ENCODE measurements at regions not wholly inside any gene's neighbourhood (a gene's known extent, or its start where the extent isn't known, plus 50 kb on each side); places are given as distances from the start of the nearest gene placed in this dataset.
"Not testable (repeated sequence)": the region's sequence is repeated elsewhere in the genome, so short reads cannot be mapped to it uniquely, and the experiment has no call there.

DNA sequence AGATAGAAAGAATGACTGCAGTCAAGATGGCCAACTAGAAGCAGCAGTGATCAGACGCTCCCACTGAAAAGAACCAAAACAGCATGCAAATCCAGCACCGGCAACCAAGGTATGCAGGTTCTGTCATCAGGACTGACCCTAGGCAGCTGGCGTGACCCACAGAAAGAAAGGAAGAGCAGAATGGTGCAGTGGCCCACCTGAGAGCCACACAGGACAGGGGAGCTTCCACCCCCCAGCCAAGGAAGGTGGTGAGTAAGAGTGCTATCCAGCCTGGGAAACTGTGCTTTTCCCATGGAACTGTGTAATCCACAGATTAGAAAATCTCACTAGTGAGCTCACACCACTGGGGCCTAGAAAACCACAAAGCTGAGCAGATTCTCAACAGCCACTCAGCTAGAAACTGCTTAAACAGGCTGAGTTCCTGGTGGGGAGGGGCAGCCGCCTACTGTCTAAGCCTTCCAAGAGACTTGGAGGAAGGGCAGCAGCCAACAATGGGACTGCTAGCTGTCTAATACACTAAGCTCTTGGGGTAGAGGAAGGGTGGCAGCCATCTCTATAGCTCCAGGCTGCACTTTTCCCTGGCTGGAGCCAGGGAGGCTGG lies 127.9 kb downstream of the EVA1A start:
- H3K36me3 ChIP-seq (ENCODE audit: insufficient read depth, low read length) = no peaks in the 10 kb centered on the region
- no peak overlapping the region for H3K4me3 ChIP-seq (ENCODE audit: low read length)
- peaks cover 4% of the 10 kb centered on the region for H3K4me1 ChIP-seq (ENCODE audit: insufficient read depth, low read length)
- H2AFZ ChIP-seq (ENCODE audit: low read depth, low read length) = no peak overlapping the region
- H3K27me3 ChIP-seq (ENCODE audit: insufficient read depth, low read length) = no peaks in the 10 kb centered on the region
- H3K9me3 ChIP-seq (ENCODE audit: low read length) = peaks cover 2% of the 10 kb centered on the region

DNA sequence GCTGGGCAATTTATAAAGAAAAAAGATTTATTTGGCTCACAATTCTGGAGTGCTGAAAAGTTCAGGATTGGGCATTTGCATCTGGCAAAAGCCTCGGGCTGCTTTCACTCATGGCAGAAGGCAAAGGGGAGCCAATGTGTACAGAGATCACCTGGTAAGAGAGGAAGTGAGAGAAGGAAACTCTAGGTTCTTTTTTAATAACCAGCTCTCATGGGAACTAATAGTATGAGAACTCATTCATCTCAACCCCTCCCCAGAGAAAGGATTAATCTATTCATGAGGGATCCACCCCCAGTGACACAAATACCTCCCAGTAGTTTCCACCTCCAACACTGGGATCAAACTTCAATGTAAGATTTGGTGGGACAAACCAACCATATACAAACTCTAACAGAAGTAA lies 129.0 kb downstream of the EVA1A start:
- peaks cover 4% of the 10 kb centered on the region for H3K4me1 ChIP-seq (ENCODE audit: insufficient read depth, low read length)
- no peak overlapping the region for H2AFZ ChIP-seq (ENCODE audit: low read depth, low read length)
- no peak overlapping the region for H3K4me3 ChIP-seq (ENCODE audit: low read length)
- no peaks in the 10 kb centered on the region for H3K27me3 ChIP-seq (ENCODE audit: insufficient read depth, low read length)
- H3K36me3 ChIP-seq (ENCODE audit: insufficient read depth, low read length) = no peaks in the 10 kb centered on the region
- peaks cover 2% of the 10 kb centered on the region for H3K9me3 ChIP-seq (ENCODE audit: low read length)

DNA sequence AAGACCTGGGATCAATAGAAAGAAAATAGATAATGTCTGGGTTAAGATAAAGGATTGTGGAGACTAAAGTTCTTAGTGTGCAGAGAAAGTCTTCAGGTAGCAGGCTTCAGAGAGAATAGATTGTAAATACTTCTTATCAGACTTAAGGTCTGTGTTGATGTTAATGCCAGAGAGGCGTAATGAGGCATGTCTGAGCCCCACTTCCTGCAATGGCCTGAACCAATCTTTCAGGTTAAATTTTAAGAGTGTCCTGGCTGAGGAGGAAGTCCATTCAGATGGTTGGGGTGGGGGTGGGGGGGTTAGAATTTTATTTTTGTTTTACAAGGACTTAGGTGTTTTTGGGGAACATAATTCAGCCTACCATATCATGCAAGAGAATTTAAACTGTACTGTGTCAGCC lies 129.5 kb downstream of the EVA1A start:
- Histone ChIP-seq H3K4me1 (ENCODE audit: insufficient read depth, low read length) (peaks cover 4% of the 10 kb centered on the region), H3K27me3 (ENCODE audit: insufficient read depth, low read length) (no peaks in the 10 kb centered on the region), H3K4me3 (ENCODE audit: low read length) (no peak overlapping the region), H2AFZ (ENCODE audit: low read depth, low read length) (no peak overlapping the region), H3K36me3 (ENCODE audit: insufficient read depth, low read length) (no peaks in the 10 kb centered on the region), H3K9me3 (ENCODE audit: low read length) (peaks cover 2% of the 10 kb centered on the region)

DNA sequence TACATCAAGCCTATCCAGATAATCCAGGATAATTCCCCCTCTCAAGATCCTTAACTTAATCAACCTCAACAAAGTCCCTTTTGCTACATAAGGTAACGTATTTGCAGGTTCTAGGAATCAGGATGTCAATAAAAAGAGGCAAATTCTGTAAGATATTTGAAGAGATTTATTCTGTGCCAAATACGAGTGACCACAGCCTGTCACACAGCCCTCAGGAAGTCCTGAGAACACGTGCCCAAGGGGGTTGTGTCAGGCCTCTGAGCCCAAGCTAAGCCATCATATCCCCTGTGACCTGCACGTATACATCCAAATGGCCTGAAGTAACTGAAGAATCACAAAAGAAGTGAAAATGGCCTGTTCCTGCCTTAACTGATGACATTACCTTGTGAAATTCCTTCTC lies 130.3 kb downstream of the EVA1A start:
- H3K27me3 ChIP-seq (ENCODE audit: insufficient read depth, low read length); H3K4me3 ChIP-seq (ENCODE audit: low read length); H2AFZ ChIP-seq (ENCODE audit: low read depth, low read length); H3K36me3 ChIP-seq (ENCODE audit: insufficient read depth, low read length); H3K4me1 ChIP-seq (ENCODE audit: insufficient read depth, low read length); H3K9me3 ChIP-seq (ENCODE audit: low read length): not testable (repeated sequence)

DNA sequence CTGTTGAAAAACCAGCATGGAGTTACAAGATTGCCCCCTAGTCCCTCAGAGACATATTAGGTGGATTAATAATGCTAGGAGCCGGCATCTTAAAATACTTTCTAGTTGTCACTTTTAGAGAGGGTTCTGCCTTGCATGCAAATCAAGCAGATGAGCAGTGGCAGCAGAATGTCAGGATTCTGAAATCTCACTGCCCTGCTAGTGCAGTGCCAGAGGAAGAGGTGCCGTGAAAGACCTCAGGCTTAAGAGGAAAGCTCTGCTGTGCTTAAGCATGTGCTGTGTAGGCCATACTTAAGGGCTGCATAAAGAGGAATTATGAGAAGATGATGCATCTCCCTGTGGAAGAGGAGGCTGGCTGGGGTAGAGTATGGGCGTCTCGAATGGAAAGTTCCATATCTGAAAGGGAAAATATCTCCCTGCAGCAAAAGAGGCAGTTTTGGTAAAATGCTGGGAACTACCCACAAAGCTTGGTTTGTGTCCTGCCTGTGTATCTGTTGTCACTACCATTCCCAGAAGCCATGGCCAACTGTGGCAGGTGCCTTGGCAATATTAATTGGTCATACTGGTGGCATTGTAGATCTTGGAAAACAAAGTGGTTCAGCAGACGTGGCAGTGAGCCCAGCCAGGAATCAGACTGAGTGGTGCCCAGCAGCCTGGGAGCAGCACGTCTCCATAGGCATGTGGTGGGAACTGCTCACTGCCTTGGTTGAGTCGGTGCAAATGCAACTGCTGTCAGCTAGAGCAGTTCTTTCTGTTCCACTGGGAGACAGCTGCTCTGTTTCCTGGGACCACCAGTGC lies 131.9 kb downstream of the EVA1A start:
- H3K9me3 ChIP-seq (ENCODE audit: low read length) = peaks cover 5% of the 10 kb centered on the region
- H3K36me3 ChIP-seq (ENCODE audit: insufficient read depth, low read length) = no peaks in the 10 kb centered on the region
- no peak overlapping the region for H2AFZ ChIP-seq (ENCODE audit: low read depth, low read length)
- no peaks in the 10 kb centered on the region for H3K27me3 ChIP-seq (ENCODE audit: insufficient read depth, low read length)
- no peak overlapping the region for H3K4me3 ChIP-seq (ENCODE audit: low read length)
- peaks cover 4% of the 10 kb centered on the region for H3K4me1 ChIP-seq (ENCODE audit: insufficient read depth, low read length)

DNA sequence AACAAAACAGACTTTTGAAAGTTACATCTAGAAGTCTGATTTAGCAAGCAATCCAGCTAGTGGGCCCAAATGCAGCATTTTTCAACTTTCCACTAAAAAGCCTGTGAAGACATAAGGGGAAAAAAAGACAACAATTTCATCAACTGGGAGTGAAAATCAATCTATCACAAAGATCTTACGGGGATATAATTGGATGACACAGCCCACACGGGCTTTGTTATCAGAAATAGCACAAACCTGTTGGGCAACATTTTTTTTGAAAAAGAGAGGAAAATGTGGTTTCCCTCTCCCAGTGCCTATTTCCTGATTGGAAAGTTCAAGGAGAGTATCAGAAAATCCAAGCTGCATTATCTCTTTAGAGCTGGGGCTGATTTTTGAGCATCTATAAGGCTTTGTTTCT lies 132.7 kb downstream of the EVA1A start:
- no peak overlapping the region for H3K4me3 ChIP-seq (ENCODE audit: low read length)
- H3K9me3 ChIP-seq (ENCODE audit: low read length) = peaks cover 5% of the 10 kb centered on the region
- H3K36me3 ChIP-seq (ENCODE audit: insufficient read depth, low read length) = no peaks in the 10 kb centered on the region
- H3K4me1 ChIP-seq (ENCODE audit: insufficient read depth, low read length) = peaks cover 4% of the 10 kb centered on the region
- no peak overlapping the region for H2AFZ ChIP-seq (ENCODE audit: low read depth, low read length)
- H3K27me3 ChIP-seq (ENCODE audit: insufficient read depth, low read length) = no peaks in the 10 kb centered on the region

DNA sequence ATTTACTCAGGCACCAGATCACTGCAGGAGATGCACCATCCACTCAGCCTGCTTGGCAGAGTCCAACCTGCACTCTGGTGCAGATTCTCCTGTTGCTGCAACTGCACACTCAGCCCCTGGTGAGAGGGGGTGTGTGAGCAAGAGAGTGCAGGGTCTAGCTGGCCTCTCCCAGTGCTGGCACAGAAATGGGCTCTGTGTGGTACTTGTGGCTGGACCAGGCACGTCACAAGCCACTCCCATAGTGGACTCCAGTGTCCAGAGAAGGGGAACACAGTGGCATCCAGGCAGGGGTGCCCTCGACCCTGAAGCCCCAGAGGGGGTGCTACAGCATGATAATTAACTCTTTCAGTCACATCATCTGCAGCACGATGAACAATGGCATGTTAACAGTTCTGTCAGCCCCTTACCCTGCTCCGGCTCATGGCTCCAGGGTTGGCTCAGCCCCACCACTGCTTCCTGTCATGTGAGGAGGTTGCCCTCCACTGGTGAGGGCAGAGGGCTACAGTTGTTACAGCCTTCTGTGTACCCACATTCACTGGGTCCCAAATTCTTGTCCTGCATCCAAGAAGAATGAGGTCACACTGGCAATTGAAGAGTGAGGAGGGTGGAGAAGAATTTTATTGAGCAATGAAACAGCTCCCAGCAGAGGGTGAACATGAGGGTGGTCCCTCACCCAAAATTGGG lies 135.7 kb downstream of the EVA1A start:
- Histone ChIP-seq H3K4me3 (ENCODE audit: low read length) (no peak overlapping the region), H3K9me3 (ENCODE audit: low read length) (peaks cover 5% of the 10 kb centered on the region), H3K27me3 (ENCODE audit: insufficient read depth, low read length) (no peaks in the 10 kb centered on the region), H3K36me3 (ENCODE audit: insufficient read depth, low read length) (no peaks in the 10 kb centered on the region), H3K4me1 (ENCODE audit: insufficient read depth, low read length) (peaks cover 2% of the 10 kb centered on the region), H2AFZ (ENCODE audit: low read depth, low read length) (no peak overlapping the region)

DNA sequence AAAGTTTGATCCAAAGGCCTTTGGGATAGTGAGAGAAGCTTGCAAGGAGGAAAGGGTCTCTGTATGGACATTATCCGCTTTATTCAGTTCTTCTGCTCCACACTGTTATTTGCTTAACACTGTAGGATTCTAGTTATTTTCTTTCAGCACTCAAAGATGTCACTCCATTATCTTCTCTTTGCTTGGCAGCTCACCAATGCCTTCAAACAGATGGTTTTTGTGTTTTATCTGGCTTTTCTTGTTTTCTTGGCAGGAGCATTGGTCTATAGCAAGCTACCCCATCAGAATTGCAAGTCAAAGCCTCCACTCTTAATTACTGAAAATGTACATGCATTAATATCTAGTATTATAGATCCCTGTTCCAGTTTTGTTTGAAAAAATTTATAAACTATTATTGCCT lies 138.8 kb downstream of the EVA1A start:
- H3K4me1 ChIP-seq (ENCODE audit: insufficient read depth, low read length) = no peaks in the 10 kb centered on the region
- H3K36me3 ChIP-seq (ENCODE audit: insufficient read depth, low read length) = no peaks in the 10 kb centered on the region
- H3K4me3 ChIP-seq (ENCODE audit: low read length) = no peak overlapping the region
- H3K27me3 ChIP-seq (ENCODE audit: insufficient read depth, low read length) = no peaks in the 10 kb centered on the region
- H2AFZ ChIP-seq (ENCODE audit: low read depth, low read length) = no peak overlapping the region
- H3K9me3 ChIP-seq (ENCODE audit: low read length) = peaks cover 5% of the 10 kb centered on the region

DNA sequence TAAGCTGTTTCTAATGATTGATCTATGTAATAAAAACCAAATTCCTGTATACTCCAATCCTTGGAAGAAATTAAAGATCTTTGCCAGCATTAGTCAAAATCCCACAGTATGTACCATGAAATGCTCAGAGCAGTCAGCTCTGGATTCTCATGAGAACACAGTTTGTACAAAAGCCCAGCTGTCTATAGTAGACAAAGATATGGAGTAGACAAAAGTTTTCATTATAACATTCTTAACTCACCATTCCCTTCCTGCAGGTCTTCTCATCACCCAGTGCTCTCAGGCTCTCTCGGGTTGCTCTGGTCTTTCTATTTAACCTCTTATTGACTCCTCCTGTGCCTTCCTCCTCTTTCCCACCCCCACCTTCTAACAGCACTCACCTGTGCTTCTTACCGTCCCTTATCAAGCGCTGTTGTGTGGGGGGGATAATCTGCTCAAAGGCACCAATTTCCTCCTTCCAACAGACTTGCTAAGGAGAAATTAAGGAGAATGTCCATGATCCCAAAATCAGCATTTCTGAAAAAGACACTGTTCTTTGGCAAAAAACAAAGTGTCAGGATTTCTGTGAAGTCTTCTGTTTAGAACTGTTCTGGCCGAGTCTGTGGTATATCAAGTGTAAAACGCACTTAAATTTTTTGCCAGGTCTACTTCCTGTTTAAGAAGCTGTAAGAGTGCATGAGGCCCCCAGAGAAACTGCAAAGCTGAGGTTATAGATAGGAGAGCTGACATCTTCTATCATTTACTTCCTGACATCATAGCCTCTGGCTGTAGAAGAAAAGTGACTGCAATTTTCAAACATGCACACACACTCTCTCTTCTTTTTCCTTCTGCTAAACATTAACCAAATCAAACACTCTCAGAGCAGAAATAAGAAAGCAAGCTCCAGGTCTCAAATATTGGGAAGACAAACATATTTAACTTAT lies 144.1 kb downstream of the EVA1A start:
- no peaks in the 10 kb centered on the region for H3K36me3 ChIP-seq (ENCODE audit: insufficient read depth, low read length)
- no peak overlapping the region for H3K4me3 ChIP-seq (ENCODE audit: low read length)
- no peak overlapping the region for H2AFZ ChIP-seq (ENCODE audit: low read depth, low read length)
- no peaks in the 10 kb centered on the region for H3K9me3 ChIP-seq (ENCODE audit: low read length)
- no peaks in the 10 kb centered on the region for H3K4me1 ChIP-seq (ENCODE audit: insufficient read depth, low read length)
- H3K27me3 ChIP-seq (ENCODE audit: insufficient read depth, low read length) = no peaks in the 10 kb centered on the region

DNA sequence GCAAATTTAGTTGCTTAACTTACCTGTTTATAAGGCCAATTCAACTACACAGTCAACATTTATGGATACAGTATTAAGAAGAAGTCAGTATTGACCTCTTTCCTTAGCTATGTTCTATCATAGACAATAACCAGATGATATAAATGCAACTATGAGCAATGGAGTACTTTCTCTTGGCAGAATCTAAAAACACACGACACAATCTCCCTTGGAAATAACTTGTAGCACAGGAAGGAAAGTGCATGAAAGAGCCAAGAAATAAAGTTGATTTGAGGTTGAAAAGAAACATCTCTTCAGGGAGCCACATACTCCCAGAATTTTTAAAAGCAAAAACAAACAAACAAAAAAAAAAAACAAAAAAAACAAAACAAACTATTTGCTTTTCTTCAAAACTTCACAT lies 145.0 kb downstream of the EVA1A start:
- H3K4me1 ChIP-seq (ENCODE audit: insufficient read depth, low read length) = no peaks in the 10 kb centered on the region
- H2AFZ ChIP-seq (ENCODE audit: low read depth, low read length) = no peak overlapping the region
- no peaks in the 10 kb centered on the region for H3K9me3 ChIP-seq (ENCODE audit: low read length)
- no peak overlapping the region for H3K4me3 ChIP-seq (ENCODE audit: low read length)
- H3K36me3 ChIP-seq (ENCODE audit: insufficient read depth, low read length) = no peaks in the 10 kb centered on the region
- H3K27me3 ChIP-seq (ENCODE audit: insufficient read depth, low read length) = no peaks in the 10 kb centered on the region

DNA sequence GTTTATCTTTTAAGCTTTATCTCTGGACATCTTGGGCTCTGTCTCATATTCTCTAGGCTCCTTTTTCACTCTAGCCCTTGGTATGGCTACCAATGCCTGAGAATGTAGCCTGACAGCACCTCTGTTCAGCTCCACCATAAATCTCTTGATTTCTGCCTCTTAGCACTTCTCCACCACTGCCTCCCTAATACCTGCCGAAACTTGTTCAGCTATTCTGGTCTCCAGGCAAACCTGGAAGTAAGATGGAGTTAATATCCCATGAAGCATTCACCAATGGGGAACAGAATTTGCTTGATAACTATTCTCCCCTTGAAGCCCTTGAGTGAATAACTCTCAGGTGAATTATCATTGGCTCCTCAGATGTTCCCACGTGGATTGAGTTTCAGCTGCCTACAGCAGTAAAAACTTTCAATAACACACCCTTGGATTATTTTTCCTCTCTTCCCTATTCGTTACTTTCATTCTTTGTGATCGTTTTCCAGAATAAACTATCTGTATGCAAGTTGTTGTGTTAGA lies 145.6 kb downstream of the EVA1A start:
- Histone ChIP-seq H3K36me3 (ENCODE audit: insufficient read depth, low read length) (no peaks in the 10 kb centered on the region), H3K27me3 (ENCODE audit: insufficient read depth, low read length) (no peaks in the 10 kb centered on the region), H3K4me3 (ENCODE audit: low read length) (no peak overlapping the region), H2AFZ (ENCODE audit: low read depth, low read length) (no peak overlapping the region), H3K4me1 (ENCODE audit: insufficient read depth, low read length) (no peaks in the 10 kb centered on the region), H3K9me3 (ENCODE audit: low read length) (no peaks in the 10 kb centered on the region)

DNA sequence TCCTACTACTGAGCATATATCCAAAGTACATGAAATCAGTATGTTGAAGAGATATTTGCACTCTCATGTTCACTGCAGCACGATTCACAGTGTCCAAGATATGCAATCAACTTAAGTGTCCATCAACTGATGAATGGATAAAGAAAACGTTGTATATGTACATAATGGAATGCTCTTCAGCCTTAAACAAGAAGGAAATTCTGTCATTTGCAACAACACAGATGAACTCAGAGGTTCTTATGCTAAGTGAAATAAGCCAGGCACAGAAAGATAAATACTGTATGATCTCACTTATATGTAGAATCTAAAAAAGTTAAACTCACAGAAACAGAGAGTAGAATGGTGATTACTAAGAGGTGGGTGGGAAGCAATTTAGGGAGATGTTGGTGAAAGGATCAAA lies 149.2 kb downstream of the EVA1A start:
- peaks cover 7% of the 10 kb centered on the region for H3K4me1 ChIP-seq (ENCODE audit: insufficient read depth, low read length)
- H2AFZ ChIP-seq (ENCODE audit: low read depth, low read length) = no peak overlapping the region
- no peak overlapping the region for H3K4me3 ChIP-seq (ENCODE audit: low read length)
- no peaks in the 10 kb centered on the region for H3K36me3 ChIP-seq (ENCODE audit: insufficient read depth, low read length)
- peaks cover 5% of the 10 kb centered on the region for H3K9me3 ChIP-seq (ENCODE audit: low read length)
- no peaks in the 10 kb centered on the region for H3K27me3 ChIP-seq (ENCODE audit: insufficient read depth, low read length)
